ENCODE measurements at regions not wholly inside any gene's neighbourhood (a gene's known extent, or its start where the extent isn't known, plus 50 kb on each side); places are given as distances from the start of the nearest gene placed in this dataset.

GRCh38 chr7:94099679-94100078 lies 95.5 kb upstream of the BET1 start:
- TF ChIP-seq TAF1 (IDR thresholded peaks at IDR 0.05; ENCODE audit: borderline replicate concordance, low read depth, low read length) (no peak), POLR2A (IDR thresholded peaks at IDR 0.05; ENCODE audit: low read depth, low read length) (no peak), POLR2AphosphoS5 (IDR thresholded peaks at IDR 0.05; ENCODE audit: low read depth, low read length) (no peak)
